Ishikawa (cell line): ENCODE measurements at regions not wholly inside any gene's neighbourhood (a gene's known extent, or its start where the extent isn't known, plus 50 kb on each side); places are given as distances from the start of the nearest gene placed in this dataset.

Experiments
- CREB1 ChIP-seq: IDR thresholded peaks from 2 replicates; pipeline ENCODE4 v1.6.1; 2012; ENCODE audit warnings: low read depth
- EP300 ChIP-seq: IDR thresholded peaks from 2 replicates; pipeline ENCODE4 v1.6.1; 2012; ENCODE audit warnings: borderline replicate concordance
- MAX ChIP-seq: IDR thresholded peaks from 2 replicates; pipeline ENCODE4 v1.6.1; 2012
- NFIC ChIP-seq: IDR thresholded peaks from 2 replicates; pipeline ENCODE4 v1.6.1; 2012
- RAD21 ChIP-seq: IDR thresholded peaks from 2 replicates; pipeline ENCODE4 v1.6.1; 2012; ENCODE audit warnings: low read depth
- REST ChIP-seq: IDR thresholded peaks from 2 replicates; pipeline ENCODE4 v1.6.1; 2012; ENCODE audit warnings: low read depth, mild to moderate bottlenecking
- TAF1 ChIP-seq: IDR thresholded peaks from 2 replicates; pipeline ENCODE4 v1.6.1; 2012; ENCODE audit warnings: low read depth, mild to moderate bottlenecking
- TEAD4 ChIP-seq: IDR thresholded peaks from 2 replicates; pipeline ENCODE4 v1.6.1; 2012
- YY1 ChIP-seq: IDR thresholded peaks from 2 replicates; pipeline ENCODE4 v1.6.1; 2012; ENCODE audit warnings: low read depth
- ZBTB7A ChIP-seq: IDR thresholded peaks from 2 replicates; pipeline ENCODE4 v1.6.1; 2012; ENCODE audit warnings: low read depth

- TF ChIP-seq NFIC, result no peak
- no peak for TF ChIP-seq TEAD4
- no peak for TF ChIP-seq EP300
- no peak for TF ChIP-seq RAD21
- TF ChIP-seq TAF1, result no peak
- TF ChIP-seq MAX, result no peak
- TF ChIP-seq CREB1, result no peak
- TF ChIP-seq ZBTB7A, result no peak
- no peak for TF ChIP-seq YY1
- no peak for TF ChIP-seq REST
These were observed 342.3 kb upstream of the PROK2 start for GRCh38 chr3:72127224-72127612.
